ENCODE measurements at regions not wholly inside any gene's neighbourhood (a gene's known extent, or its start where the extent isn't known, plus 50 kb on each side); places are given as distances from the start of the nearest gene placed in this dataset.

GRCh38 chr7:55278321-55278720, 86.8 kb upstream of the LANCL2 start (continued):
- TF ChIP-seq REST (IDR thresholded peaks at IDR 0.05; ENCODE audit: low read depth, low read length), result no peak
- no peak for TF ChIP-seq RXRA (IDR thresholded peaks at IDR 0.05; ENCODE audit: borderline replicate concordance, low read depth)
- no peak for TF ChIP-seq SIN3A (IDR thresholded peaks at IDR 0.05; ENCODE audit: borderline replicate concordance, low read depth, low read length)
- TF ChIP-seq EP300 (IDR thresholded peaks at IDR 0.05; ENCODE audit: borderline replicate concordance in 1 of 2, low read depth in 1 of 2, low read length in 1 of 2), result no peak
- no peak for TF ChIP-seq MXI1 (IDR thresholded peaks at IDR 0.05; ENCODE audit: low read depth, low read length)

- H3K27me3 ChIP-seq (ENCODE audit: insufficient read depth), result no peaks in the 10 kb centered on the region
- no peaks in the 10 kb centered on the region for H3K9me2 ChIP-seq
- TF ChIP-seq FOSL2 (IDR thresholded peaks at IDR 0.05; ENCODE audit: borderline replicate concordance, low read depth) (no peak), USF2 (IDR thresholded peaks at IDR 0.05; ENCODE audit: borderline replicate concordance, low read depth, low read length) (no peak), EP300 (IDR thresholded peaks at IDR 0.05; ENCODE audit: borderline replicate concordance in 1 of 2, low read depth in 1 of 2, low read length in 1 of 2) (no peak), MAX (IDR thresholded peaks at IDR 0.05; ENCODE audit: low read depth) (no peak)
- WGBS (ENCODE audit: low lambda C conversion rate), result 53% methylated on average over 14 of the region's 14 CpGs
- no peaks in the 10 kb centered on the region for H3K36me3 ChIP-seq (replicated peaks in 1 of 2; ENCODE audit: control insufficient read depth in 1 of 2, insufficient read depth in 2 of 2, low read length in 1 of 2)
- H3K4me2 ChIP-seq, result no peak overlapping the region
- ChIA-PET POLR2A (no interaction called here), CTCF (interaction anchor here (0.7 to 12.3 kb wide), 37 partner anchors 9 to 505 kb away, joined by 3 to 166 read pairs (median 5); partner anchors contain the start of gene LANCL2)
- DNase-seq, result no peak
- no peak overlapping the region for H3K4me3 ChIP-seq (ENCODE audit: low read depth in 2 of 2, low read length in 1 of 2)
- H3K27ac ChIP-seq (ENCODE audit: low read depth in 2 of 2, low read length in 1 of 2), result no peak overlapping the region
- no peaks in the 10 kb centered on the region for H4K20me1 ChIP-seq (ENCODE audit: insufficient read depth)
- no peak overlapping the region for H3K9ac ChIP-seq
- H3K4me1 ChIP-seq (ENCODE audit: control insufficient read depth in 1 of 2, insufficient read depth in 2 of 2, low read depth in 1 of 2, low read length in 1 of 2), result no peaks in the 10 kb centered on the region; a peak in 1 of 4 replicates
- H2AFZ ChIP-seq (ENCODE audit: low read depth), result no peak overlapping the region; the same call in 1 of the 2 replicates
- no peaks in the 10 kb centered on the region for H3K9me3 ChIP-seq
- H3F3A ChIP-seq (replicated peaks; ENCODE audit: insufficient read depth), result no peaks in the 10 kb centered on the region
- H3K79me2 ChIP-seq (ENCODE audit: insufficient read depth), result no peaks in the 10 kb centered on the region
Observed at GRCh38 chr7:55279080-55279845, 85.9 kb upstream of the LANCL2 start.
